ES-I3 (cell line): ENCODE measurements at regions not wholly inside any gene's neighbourhood (a gene's known extent, or its start where the extent isn't known, plus 50 kb on each side); places are given as distances from the start of the nearest gene placed in this dataset.

Experiments
- H3K36me3 ChIP-seq: 2 replicates; pipeline ENCODE4 v1.6.1; 2013; ENCODE audit warnings: mild to moderate bottlenecking, low read length, control low read depth, moderate library complexity; ENCODE audit not compliant: insufficient read depth
- H3K4me1 ChIP-seq: 2 replicates; pipeline ENCODE4 v1.6.1; 2013; ENCODE audit warnings: mild to moderate bottlenecking, control low read depth, low read length; ENCODE audit not compliant: insufficient read depth
- H3K9ac ChIP-seq: 2 replicates; pipeline ENCODE4 v1.6.1; 2013; ENCODE audit warnings: low read depth, mild to moderate bottlenecking, low read length, moderate library complexity
- H3K9me3 ChIP-seq: 2 replicates; pipeline ENCODE4 v1.6.1; 2013; ENCODE audit warnings: mild to moderate bottlenecking, low read length, moderate library complexity; ENCODE audit not compliant: control insufficient read depth, insufficient read depth

GRCh38 chr2:204012072-204012653 lies 75.6 kb downstream of the ICOS start:
- no peak overlapping the region for H3K9ac ChIP-seq

GRCh38 chr2:204015118-204015843 lies 78.7 kb downstream of the ICOS start:
- Histone ChIP-seq H3K4me1 (no peaks in the 10 kb centered on the region), H3K36me3 (no peaks in the 10 kb centered on the region), H3K9me3 (no peaks in the 10 kb centered on the region; the same call in 1 of the 2 replicates), H3K9ac (no peak overlapping the region)

More at GRCh38 chr2:204012072-204012653, 75.6 kb downstream of the ICOS start:
- Histone ChIP-seq H3K36me3 (no peaks in the 10 kb centered on the region), H3K9me3 (no peaks in the 10 kb centered on the region; the same call in 1 of the 2 replicates), H3K4me1 (no peaks in the 10 kb centered on the region)

GRCh38 chr2:204018717-204019116 lies 82.2 kb downstream of the ICOS start:
- no peaks in the 10 kb centered on the region; the same call in 1 of the 2 replicates for H3K9me3 ChIP-seq
- H3K4me1 ChIP-seq, result no peaks in the 10 kb centered on the region
- H3K9ac ChIP-seq, result no peak overlapping the region
- no peaks in the 10 kb centered on the region for H3K36me3 ChIP-seq

- H3K9ac ChIP-seq, result no peak overlapping the region
- no peaks in the 10 kb centered on the region for H3K9me3 ChIP-seq
- no peaks in the 10 kb centered on the region for H3K36me3 ChIP-seq
- H3K4me1 ChIP-seq, result no peaks in the 10 kb centered on the region; the same call in 1 of the 2 replicates
These were observed 83.3 kb downstream of the ICOS start for GRCh38 chr2:204019572-204020501.

GRCh38 chr2:204021290-204022081 lies 84.9 kb downstream of the ICOS start:
- Histone ChIP-seq H3K9me3 (no peaks in the 10 kb centered on the region), H3K9ac (no peak overlapping the region), H3K36me3 (no peaks in the 10 kb centered on the region), H3K4me1 (no peaks in the 10 kb centered on the region; the same call in 1 of the 2 replicates)

- no peaks in the 10 kb centered on the region; the same call in 1 of the 2 replicates for H3K4me1 ChIP-seq
- H3K9ac ChIP-seq, result no peak overlapping the region
- H3K9me3 ChIP-seq, result no peaks in the 10 kb centered on the region; the same call in 1 of the 2 replicates
- H3K36me3 ChIP-seq, result no peaks in the 10 kb centered on the region
These were observed 86.0 kb downstream of the ICOS start for GRCh38 chr2:204022550-204022949.

GRCh38 chr2:204023088-204023487 lies 86.5 kb downstream of the ICOS start:
- Histone ChIP-seq H3K9ac (no peak overlapping the region), H3K9me3 (no peaks in the 10 kb centered on the region; the same call in 1 of the 2 replicates), H3K4me1 (no peaks in the 10 kb centered on the region; the same call in 1 of the 2 replicates), H3K36me3 (no peaks in the 10 kb centered on the region)

- no peaks in the 10 kb centered on the region; the same call in 1 of the 2 replicates for H3K4me1 ChIP-seq
- no peaks in the 10 kb centered on the region for H3K36me3 ChIP-seq
- H3K9ac ChIP-seq, result no peak overlapping the region
- no peaks in the 10 kb centered on the region; the same call in 1 of the 2 replicates for H3K9me3 ChIP-seq
These were observed 87.9 kb downstream of the ICOS start for GRCh38 chr2:204024503-204024902.

GRCh38 chr2:204024906-204025475 lies 88.4 kb downstream of the ICOS start:
- no peaks in the 10 kb centered on the region; the same call in 1 of the 2 replicates for H3K9me3 ChIP-seq
- no peaks in the 10 kb centered on the region; the same call in 1 of the 2 replicates for H3K4me1 ChIP-seq
- H3K36me3 ChIP-seq, result no peaks in the 10 kb centered on the region
- no peak overlapping the region for H3K9ac ChIP-seq

- no peak overlapping the region for H3K9ac ChIP-seq
- H3K4me1 ChIP-seq, result no peaks in the 10 kb centered on the region; the same call in 1 of the 2 replicates
- H3K9me3 ChIP-seq, result no peaks in the 10 kb centered on the region; the same call in 1 of the 2 replicates
- no peaks in the 10 kb centered on the region for H3K36me3 ChIP-seq
These were observed 89.7 kb downstream of the ICOS start for GRCh38 chr2:204026294-204026693.

- Histone ChIP-seq H3K9me3 (no peaks in the 10 kb centered on the region; the same call in 1 of the 2 replicates), H3K9ac (no peak overlapping the region), H3K4me1 (no peaks in the 10 kb centered on the region; the same call in 1 of the 2 replicates), H3K36me3 (no peaks in the 10 kb centered on the region)
These were observed 90.5 kb downstream of the ICOS start for GRCh38 chr2:204027091-204027490.

GRCh38 chr2:204030322-204030721 lies 93.8 kb downstream of the ICOS start:
- Histone ChIP-seq H3K9ac (no peak overlapping the region), H3K36me3 (no peaks in the 10 kb centered on the region), H3K9me3 (no peaks in the 10 kb centered on the region; the same call in 1 of the 2 replicates), H3K4me1 (no peaks in the 10 kb centered on the region)

GRCh38 chr2:204031056-204031455 lies 94.5 kb downstream of the ICOS start:
- Histone ChIP-seq H3K4me1 (no peaks in the 10 kb centered on the region), H3K9ac (no peak overlapping the region), H3K36me3 (no peaks in the 10 kb centered on the region), H3K9me3 (no peaks in the 10 kb centered on the region; the same call in 1 of the 2 replicates)
